Chondrocyte (in vitro differentiated cells): ENCODE measurements at regions not wholly inside any gene's neighbourhood (a gene's known extent, or its start where the extent isn't known, plus 50 kb on each side); places are given as distances from the start of the nearest gene placed in this dataset.

ENCODE experiments used
- DNase-seq: peaks from one replicate; pipeline ENCODE4 v3.0.0; 2021; ENCODE audit warnings: mixed read lengths, low spot score
- H3K27ac Mint-ChIP-seq: one replicate; pipeline ENCODE4 v1.8.0; 2021; ENCODE audit warnings: mild to moderate bottlenecking, moderate library complexity, mixed read lengths; ENCODE audit not compliant: unreplicated experiment
- H3K27me3 Mint-ChIP-seq: 2 replicates; pipeline ENCODE4 v1.8.0; 2021; ENCODE audit warnings: low read depth, mixed read lengths
- H3K36me3 Mint-ChIP-seq: 2 replicates; pipeline ENCODE4 v1.8.0; 2021; ENCODE audit warnings: low read depth, mixed read lengths
- H3K4me1 Mint-ChIP-seq: 2 replicates; pipeline ENCODE4 v1.8.0; 2021; ENCODE audit warnings: low read depth, mild to moderate bottlenecking, mixed read lengths
- H3K4me3 Mint-ChIP-seq: one replicate; pipeline ENCODE4 v1.8.0; 2021; ENCODE audit warnings: mild to moderate bottlenecking, moderate library complexity, mixed read lengths; ENCODE audit not compliant: unreplicated experiment
- H3K9me3 Mint-ChIP-seq: 2 replicates; pipeline ENCODE4 v1.8.0; 2021; ENCODE audit warnings: low read depth, mixed read lengths
- CTCF ChIP-seq: fragments of 200-600 bp; sonication (generic); IDR thresholded peaks from 2 replicates; pipeline ENCODE4 v1.5.0; 2021; ENCODE audit warnings: antibody characterized with exemption, mild to moderate bottlenecking, moderate library complexity

GRCh38 chr2:200186002-200186401, 120.5 kb upstream of the SPATS2L start:
- Mint-ChIP-seq H3K4me3 (no peak overlapping the region), H3K9me3 (peaks cover 3% of the 10 kb centered on the region), H3K27ac (no peak overlapping the region), H3K4me1 (peaks cover 29% of the 10 kb centered on the region), H3K27me3 (no peaks in the 10 kb centered on the region), H3K36me3 (no peaks in the 10 kb centered on the region)
- no peak for DNase-seq
- TF ChIP-seq CTCF, result no peak

GRCh38 chr2:200188876-200189275, 117.6 kb upstream of the SPATS2L start:
- H3K4me1 Mint-ChIP-seq, result peaks cover 25% of the 10 kb centered on the region

GRCh38 chr2:200189964-200190363, 116.5 kb upstream of the SPATS2L start:
- H3K36me3 Mint-ChIP-seq, result no peaks in the 10 kb centered on the region
- no peaks in the 10 kb centered on the region for H3K27me3 Mint-ChIP-seq
- peaks cover 3% of the 10 kb centered on the region for H3K9me3 Mint-ChIP-seq
- no peak overlapping the region for H3K4me3 Mint-ChIP-seq
- TF ChIP-seq CTCF, result no peak
- H3K27ac Mint-ChIP-seq, result no peak overlapping the region
- H3K4me1 Mint-ChIP-seq, result peaks cover 21% of the 10 kb centered on the region
- no peak for DNase-seq

More at GRCh38 chr2:200188876-200189275, 117.6 kb upstream of the SPATS2L start:
- Mint-ChIP-seq H3K27ac (no peak overlapping the region), H3K9me3 (peaks cover 3% of the 10 kb centered on the region), H3K4me3 (no peak overlapping the region), H3K27me3 (no peaks in the 10 kb centered on the region), H3K36me3 (no peaks in the 10 kb centered on the region)
- no peak for DNase-seq
- no peak for TF ChIP-seq CTCF

GRCh38 chr2:200193331-200193730, 113.2 kb upstream of the SPATS2L start:
- Mint-ChIP-seq H3K27ac (no peak overlapping the region), H3K27me3 (no peaks in the 10 kb centered on the region), H3K9me3 (peaks cover 3% of the 10 kb centered on the region), H3K4me1 (peaks cover 6% of the 10 kb centered on the region), H3K4me3 (no peak overlapping the region), H3K36me3 (no peaks in the 10 kb centered on the region)
- DNase-seq, result no peak
- TF ChIP-seq CTCF, result no peak

- Mint-ChIP-seq H3K27ac (no peak overlapping the region), H3K4me3 (no peak overlapping the region), H3K9me3 (peaks cover 3% of the 10 kb centered on the region), H3K4me1 (peaks cover 6% of the 10 kb centered on the region), H3K27me3 (no peaks in the 10 kb centered on the region), H3K36me3 (no peaks in the 10 kb centered on the region)
- no peak for DNase-seq
- TF ChIP-seq CTCF, result no peak
Observed at GRCh38 chr2:200193791-200194190, 112.7 kb upstream of the SPATS2L start.
